ENCODE measurements at regions not wholly inside any gene's neighbourhood (a gene's known extent, or its start where the extent isn't known, plus 50 kb on each side); places are given as distances from the start of the nearest gene placed in this dataset.
A peak's percentile ranks its signal among the peaks of the same experiment; 100 is the strongest.

DNA sequence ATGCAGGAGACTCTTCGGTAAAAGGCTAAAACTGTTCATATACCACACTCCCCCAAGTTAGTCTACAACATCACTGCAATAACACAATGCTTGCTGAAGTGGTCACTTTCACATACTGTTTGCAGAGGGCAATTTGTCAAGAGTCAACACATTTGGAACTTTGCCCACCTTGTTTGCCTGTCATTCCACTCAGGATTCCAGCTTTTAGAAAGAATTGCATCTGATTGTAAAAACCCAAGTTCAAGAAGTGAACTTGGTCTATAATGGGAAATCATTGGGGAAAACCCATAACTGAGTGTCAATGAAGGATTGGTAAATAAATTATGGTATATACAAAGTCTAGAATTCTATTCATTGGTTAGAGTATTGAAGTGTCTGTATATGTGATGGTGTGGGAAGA lies 120.5 kb downstream of the GADD45G start:
- DNase-seq = no peak

DNA sequence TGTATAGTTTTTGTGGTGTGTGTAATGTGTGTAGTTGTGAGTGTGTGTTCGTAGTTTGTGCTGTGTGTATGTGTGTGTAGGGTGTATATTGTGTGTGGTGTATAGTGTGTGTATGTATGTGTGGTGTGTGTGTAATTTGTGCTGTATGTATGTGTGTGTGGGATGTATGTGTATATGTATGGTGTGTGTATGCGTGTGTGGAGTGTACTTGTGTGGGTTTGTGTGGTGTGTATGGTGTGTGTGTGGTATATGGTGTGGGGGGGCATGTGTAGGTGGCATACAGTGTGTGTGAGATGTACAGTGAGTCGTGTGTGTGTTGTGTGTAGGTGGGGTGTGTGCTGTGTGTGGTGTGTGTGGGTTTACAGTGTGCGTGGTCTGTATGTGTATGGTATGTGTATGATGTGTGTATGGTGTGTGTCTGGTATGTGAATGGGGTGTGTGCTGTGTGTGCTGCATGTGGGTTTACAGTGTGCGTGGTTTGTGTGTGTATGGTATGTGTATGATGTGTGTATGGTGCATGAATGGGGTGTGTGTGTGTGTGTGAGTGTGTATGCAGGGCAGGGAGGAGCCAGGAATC lies 125.2 kb downstream of the GADD45G start:
- DNase-seq = no peak

DNA sequence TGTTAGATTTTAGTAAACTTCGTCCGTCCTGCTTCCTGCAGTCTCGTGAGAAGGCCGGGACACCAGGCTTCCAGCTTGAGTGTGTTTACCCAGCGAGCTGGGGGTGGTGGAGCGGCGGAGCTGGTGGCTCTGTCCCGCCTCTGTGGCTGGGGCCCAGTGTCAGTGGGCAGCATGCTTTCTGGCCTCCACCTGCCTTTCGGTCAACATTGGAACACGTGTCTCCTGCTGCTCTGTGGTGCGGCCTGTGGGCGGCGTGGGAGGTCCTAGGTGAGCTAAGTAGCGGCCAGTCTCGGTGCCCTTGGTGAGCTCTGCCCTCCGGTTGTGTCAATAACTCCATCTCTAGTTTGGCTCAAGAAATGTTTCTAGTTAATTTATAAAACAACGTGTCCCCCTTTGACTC lies 125.9 kb downstream of the GADD45G start:
- no peak for DNase-seq

DNA sequence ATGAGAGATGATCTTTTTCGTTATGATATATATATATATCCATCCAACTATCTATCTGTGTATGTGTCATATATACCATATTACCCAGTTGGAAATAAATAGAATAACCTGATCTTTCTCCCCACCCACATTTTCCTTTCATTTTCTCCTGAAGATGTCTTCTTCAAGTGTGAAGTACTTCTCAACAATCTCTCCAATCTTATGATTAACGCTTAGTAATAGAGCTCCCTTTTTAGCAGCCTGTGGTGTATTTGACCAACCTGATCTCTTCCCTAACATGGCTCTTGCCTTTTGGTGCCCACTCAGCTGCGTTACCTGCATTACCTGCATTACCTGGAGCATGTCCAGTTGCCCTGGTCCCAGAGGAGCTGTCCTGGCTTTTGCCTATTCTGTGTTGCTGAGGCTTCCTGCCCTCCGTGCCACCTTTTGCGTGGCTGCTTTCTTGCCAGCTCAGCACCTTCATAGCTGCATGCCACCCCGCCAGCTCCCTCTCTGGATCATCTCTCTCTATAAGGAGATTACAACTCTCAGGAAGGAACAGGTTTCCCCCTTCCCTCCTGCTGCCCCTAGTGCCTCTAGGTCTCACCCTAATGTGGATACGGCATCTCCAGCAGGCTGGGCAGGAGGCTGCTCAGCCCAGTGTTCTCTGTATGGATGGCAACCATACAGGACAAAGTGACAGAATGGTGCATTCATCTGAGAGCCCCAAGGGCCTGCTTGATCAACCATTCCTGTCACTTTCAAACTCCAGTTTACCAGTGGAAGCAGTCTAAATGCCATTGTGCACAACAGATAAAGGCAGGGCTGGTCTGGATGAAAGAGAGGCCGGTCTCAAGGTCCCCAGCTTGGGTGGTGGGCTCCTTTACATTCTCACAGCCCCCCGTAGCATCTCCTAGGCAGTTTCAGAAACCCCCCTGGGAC lies 126.7 kb downstream of the GADD45G start:
- no peak for DNase-seq

DNA sequence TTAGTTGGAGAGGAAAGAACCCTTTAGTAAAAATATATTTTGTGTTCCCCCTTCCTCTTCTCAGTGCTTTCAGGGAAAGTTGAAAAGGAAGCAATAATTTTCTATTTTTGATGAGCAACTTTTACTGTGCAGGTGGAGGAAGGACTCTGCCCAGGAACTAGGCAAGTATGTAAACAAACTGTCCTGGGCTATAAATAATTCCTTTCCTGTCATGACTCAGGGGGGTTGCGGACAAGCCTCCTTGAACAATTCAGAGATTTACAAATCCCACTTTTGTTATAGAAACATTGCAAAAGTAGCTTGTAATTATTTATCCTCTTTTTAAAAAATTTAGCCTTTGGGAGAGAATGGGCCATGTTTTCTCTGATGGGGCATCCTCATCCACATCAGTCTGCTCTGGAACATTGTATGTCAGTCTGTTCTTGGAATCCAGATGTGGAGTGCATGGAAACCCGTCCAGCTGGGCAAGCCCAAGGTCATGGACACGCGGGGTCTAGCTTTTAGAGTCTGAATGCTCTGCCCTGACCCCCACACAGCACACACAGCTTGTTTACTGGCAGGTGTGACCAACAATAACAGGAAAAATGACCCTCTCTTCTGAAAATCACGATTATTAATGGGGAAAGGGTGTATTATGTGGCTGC lies 127.6 kb downstream of the GADD45G start:
- peak; percentile 19 for DNase-seq

DNA sequence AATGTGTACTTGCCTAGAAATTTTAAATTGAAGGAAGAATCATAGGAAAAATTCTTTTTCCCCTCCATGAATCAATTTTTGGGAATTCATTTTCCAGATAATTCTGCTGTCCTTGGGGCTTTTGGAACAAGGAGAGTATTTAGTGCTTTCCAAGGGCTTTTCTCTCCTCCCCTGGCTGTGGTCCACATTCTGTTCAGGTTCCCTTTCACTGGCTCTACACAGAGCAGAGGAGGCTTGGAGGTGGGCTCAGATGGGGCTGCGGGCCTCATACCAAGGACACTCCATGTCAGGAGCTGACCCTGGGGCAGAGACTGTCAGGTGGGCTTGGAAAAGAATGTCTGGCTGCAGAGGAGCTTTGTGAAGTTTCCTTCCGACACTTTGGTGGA lies 128.1 kb downstream of the GADD45G start:
- DNase-seq = no peak

DNA sequence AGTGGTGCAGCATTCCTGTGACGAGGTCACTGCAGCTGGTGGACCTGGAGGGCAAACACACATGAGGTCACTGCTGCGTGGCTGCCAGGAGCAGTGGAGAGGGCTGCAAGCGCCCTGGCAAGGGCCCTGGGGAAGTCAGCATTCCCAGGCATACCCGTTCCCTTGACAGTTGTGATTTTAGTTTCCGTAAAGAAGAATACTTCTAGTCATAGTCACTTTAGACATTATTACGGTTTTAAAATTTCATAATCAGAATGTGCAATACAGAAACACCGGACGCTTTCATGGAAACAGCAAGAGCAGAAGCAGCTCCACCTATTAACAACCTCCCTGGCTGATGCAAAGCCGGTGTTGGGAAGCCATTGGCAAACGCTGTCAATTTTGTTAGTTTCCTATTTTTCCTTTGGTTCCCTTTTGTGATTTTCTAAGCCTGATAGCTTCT lies 129.8 kb downstream of the GADD45G start:
- DNase-seq = no peak

DNA sequence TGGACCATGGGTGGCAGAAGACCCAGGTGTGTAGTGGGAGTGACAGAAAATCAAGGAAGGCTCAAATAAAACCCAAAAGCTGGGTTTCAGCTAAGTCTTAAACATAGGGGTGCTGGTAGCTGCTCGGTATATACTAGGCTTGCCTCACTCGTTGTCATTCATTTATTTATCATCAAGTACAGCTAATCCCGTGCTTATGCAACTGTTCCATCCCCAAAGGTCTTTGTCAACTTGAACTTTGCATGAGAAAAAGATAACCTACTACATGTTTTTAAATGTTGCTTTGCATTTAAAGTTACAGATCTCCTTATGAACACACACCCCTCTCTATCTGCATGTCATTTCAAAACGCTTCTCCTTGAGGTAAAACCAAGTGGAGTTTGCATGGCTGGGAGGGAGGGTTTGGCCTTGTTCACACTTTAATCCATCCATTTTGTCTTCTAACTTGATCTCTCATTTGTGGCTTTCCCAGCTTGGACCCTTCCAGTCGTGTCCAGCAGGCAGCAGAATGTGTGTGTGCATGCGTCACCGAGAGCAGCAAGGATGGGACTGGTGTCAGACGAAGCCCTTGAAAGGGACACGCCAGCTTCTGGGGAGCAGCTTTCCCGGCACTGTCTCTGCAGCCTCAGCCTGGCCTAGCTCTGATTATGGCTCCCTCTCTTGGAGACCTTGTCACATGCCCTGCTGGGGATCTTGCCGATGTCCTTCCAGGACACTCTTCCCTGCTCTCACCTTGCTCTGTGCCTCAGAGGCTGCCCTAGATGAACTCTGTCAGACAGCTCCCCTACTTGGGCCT lies 133.5 kb downstream of the GADD45G start:
- no peak for DNase-seq

DNA sequence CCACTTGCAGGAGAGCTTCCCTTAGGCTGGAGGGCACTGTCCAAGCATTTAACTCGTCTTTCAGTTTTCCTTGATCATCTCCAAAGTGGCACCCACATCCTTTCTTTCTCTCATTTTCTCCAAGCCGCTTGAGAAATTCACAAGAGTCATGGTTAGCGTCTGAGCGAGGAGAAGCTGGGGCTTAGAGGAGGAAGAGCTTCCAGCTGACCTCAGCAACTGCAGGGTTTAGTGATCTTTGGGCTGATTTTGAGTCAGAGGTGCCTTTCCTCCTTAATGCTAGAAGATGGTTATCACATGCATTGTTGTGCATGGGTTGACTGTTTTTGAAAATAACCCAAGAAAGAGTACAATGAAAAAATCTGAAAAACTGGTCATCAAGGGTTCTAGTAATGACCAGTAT lies 134.7 kb downstream of the GADD45G start:
- no peak for DNase-seq

DNA sequence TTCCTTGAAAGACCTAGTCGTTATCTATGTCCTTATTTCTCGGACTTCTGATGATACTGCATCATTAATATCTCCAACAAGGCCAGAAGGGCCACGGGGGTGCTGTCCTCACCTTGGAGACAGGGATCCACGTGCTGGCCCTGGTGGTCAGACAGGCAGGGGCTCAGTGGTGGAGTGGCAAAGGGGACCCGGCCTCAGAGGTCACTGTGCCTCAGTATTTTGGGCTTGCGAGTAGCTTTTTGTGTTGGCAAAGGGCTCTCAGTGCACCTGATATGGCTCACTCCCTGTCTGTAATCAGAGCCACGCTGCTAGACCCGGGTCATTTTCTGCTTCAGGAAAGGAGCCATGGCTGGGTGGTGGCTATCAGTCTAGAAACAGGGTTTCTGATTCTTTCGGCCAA lies 135.1 kb downstream of the GADD45G start:
- no peak for DNase-seq

DNA sequence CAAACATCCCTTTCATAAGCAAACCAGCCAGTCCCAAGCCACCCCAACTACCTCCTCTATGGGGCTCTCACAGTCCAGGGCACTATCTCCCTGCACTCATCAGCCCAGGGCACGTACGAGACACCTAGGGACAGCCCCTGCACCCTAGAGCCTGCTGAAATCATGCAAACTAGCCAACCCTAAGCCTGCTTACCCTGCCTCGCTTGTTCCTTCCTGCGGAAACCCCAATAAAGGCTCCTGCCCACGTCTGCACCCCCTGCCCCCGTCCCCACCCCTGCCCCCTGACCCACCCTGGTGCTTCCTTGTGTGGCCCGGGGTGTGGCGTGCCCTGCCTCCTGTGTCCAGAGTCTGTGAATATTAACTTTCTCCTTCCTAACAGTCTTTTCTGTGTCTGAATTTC lies 135.9 kb downstream of the GADD45G start:
- DNase-seq = no peak

DNA sequence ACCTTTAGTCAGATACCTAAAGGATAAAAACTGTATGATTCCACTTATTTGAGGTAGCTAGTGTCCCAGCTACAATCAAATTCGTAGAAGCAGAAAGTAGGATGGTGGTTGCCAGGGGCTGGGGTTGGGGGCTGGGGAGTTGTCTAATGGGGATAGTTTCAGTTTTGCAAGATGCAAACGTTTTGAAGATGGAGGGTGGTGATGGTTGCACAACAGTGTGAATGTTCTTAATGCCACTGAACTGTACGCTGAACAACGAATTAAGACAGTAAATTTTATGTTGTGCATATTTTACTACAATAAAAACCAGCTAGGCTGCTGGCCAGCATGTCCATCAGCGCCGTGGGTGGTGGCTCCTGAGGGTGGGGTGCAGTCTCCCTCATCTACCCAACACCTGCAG lies 137.8 kb downstream of the GADD45G start:
- DNase-seq = no peak

DNA sequence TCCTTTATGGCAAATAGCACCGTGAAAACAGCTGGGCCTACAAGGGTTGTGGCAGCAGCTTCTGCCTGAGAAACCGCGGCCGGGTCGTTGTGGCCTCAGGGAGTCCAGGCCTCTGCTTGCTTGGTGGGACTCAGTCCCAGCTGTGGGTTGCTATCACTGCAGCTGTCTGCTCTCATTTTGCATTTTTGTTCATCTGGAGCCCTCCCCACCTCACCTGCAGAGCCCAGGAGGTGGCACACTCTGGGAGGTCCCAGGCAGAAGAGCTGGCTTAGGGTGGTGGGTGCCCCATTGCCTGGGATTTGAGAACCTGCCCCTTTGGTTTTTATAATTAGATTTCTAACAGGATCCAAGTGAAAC lies 138.4 kb downstream of the GADD45G start:
- DNase-seq = no peak

DNA sequence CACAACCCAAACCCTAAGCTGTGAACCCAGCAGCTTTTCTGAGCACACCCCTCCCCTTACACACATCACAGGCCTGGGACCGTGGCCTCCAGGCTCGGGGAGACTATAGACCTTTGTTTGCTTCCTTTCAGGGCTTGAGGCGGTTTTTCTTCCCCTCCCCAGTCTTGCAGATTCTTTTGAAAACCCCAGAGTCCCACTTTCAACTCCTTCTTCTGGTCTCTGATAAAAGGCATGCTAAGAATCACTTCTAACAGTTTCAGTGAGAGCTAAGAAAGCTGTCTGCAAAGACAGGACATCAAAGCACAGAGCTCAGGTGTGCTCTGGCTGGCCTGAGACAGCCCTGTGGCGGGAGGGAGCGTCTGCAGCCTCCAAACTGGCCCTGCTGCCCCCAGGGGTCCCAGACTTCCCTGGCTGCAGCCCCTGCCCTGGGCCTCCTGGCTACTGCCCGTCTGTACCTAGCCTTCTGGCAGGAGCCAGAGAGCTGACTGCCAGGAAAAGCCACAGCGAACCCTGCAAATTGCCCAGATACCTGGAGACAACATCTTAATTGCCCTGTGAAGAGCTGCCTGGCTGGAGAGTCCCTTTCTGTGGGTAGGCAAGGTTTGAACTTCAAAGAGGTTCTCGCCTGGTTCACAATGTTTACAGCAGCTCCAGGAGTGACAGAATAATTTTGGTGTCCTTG lies 138.9 kb downstream of the GADD45G start:
- no peak for DNase-seq

DNA sequence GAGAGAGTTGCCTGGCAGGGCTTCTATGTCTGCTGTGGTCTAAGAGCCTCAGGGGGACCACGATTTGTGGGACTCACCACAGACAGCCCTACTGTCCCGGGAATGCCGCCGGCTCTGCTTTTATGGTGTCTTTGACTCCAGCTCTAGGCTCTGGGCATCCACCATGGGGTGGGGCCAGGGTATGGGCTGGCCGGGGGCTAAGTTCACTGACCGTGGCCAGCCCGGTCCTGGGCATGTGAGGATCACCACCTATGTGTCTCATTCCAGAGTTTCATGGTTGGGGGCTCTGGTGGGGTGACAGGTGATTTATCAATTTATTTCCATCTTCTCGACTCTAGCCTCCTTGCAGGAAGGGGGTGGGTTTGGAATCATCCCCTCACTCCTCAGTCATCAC lies 139.4 kb downstream of the GADD45G start:
- DNase-seq = no peak

DNA sequence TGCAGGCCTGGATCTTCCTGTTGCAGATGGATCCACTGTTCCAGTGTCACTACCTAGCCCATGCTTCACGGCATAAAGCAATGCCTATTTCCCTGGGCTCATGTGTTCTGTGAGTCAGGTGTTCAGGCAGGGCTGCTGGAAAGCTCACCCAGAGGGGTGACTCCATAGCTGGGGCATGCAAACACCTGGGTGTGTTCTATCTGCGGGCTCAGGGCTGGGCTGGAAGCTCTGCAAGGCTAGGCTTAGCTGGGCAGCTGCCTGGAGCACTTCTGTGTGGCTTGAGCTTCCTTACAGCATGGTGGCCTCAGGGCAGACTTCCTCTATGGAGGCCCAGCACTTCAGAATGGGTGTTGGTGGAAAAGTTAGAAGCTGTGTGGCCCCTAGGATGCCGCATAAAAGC lies 139.9 kb downstream of the GADD45G start:
- no peak for DNase-seq

DNA sequence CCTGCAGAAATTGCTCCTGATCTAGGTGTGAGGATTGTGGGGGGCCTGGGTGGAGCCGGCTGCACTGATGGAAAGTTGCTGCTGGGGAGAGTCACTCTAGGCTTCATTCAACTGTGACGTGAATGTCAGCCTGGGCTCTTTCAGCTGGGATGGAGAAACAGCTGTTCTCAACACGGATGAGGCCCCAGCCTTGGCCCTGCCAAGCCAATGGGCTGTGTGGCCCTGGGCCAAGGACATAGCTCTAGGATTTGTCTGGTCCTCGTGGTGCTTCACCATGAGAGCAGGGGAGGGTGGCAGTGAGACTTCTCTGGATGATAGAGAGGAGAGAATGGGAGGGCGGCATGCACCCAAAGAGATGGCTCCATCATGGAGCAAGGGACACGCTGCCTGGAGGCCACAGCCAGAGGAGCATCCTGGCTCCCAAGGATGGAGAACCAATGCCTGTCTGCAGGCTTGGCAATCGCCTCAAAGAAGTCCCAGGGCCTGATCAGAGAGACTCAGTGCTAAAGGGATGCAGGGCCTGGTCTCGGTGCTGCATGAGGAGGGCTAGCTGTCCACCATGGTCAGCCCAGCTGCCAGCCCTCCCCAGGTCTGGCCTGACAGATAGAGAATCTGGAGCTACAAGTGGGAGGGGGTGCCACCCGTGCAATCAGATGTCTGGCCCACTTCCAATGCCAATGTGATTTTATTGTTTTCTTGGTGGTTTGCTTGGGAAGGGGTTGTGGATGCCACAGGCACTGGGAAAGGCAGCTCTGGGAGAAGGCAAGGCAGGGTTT lies 141.0 kb downstream of the GADD45G start:
- no peak for DNase-seq

DNA sequence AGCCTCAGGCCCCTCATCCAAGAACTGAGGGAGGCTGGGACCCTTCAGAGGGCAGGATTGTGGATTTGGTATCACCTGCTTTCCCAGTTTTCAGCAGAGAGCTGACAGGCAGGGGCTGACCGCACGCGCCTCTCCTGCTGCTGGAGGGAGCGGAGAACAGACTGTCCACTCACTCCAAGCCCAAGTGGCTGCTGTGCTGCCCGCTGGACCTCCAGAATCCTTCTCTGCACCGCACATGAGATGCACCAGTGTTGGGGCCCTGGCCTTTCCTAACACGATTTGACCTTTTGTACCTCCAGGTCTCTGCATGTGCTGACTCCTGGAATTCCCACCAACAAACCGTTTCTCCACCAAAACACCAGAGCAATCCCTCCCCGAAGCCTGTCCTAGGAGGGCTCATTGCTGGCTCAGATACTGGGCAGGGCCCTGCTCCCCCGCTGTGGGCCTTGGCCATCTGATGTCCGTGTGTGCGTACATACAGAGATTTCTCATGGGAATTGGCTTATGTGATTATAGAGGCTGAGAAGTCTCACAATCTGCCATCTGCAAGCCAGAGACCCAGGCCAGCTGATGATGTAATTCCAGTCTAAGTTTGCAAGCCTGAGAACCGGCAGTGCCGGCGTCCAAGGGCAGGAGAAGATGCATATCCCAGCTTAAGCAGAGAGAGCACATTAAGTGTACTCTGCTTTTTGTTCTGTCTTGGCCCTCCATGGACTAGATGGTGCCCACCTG lies 141.7 kb downstream of the GADD45G start:
- DNase-seq = peak; percentile 86

DNA sequence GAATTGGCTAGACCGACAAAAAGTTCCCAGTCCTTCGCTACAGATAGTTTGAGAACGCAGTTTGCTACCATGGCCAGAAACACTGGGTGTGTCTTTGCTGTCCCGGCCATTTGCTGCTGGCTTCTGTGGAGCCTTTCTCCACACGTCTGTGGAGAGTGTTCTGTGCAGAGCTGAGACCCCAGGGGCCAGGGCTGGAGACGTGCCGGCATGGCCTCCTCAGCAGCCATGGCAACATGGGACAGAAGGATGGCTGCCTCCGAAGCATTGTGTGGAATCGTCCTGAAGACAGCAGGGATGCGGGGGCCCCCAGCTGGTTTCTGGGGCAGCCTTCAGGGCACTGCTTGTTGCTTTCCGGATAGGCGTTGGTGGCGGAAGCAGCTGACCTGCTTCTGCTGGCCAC lies 142.8 kb downstream of the GADD45G start:
- no peak for DNase-seq

DNA sequence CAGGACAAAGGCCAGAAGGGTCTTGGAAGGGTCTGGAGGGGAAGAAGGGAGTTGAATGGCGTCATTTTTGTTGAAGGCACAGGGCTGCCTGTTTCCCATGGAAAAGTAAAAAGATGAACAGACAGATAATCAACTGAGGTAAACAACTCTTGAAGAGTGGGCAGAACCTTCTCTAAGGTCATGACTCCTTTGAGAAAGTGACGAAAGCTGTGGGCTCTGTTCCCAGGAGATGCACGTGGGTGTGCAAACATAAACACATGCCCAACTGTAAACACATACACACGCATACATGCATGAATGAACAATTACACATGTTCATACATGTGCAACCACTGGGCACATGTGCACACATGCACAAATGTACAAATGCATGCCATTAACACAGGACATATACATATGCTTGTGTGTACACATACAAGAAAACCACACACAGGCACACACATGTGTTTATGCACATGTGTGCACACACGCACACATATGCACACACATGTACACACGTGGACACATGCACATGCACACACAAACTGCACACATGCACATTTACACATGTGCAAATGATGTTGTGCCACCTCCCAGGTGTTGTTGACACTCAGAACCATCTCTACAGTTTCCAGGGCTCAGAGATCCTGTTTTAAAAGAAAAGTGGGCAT lies 143.3 kb downstream of the GADD45G start:
- no peak for DNase-seq

All from fibroblast of upper back skin (primary cell).